GM13977 (cell line): ENCODE measurements at regions not wholly inside any gene's neighbourhood (a gene's known extent, or its start where the extent isn't known, plus 50 kb on each side); places are given as distances from the start of the nearest gene placed in this dataset.

Experiments
- DNase-seq: peaks from one replicate; pipeline ENCODE4 v3.0.0; 2012; ENCODE audit warnings: low spot score
- CTCF ChIP-seq: IDR thresholded peaks from 2 replicates; pipeline ENCODE4 v1.5.1; 2012; ENCODE audit warnings: mild to moderate bottlenecking, control low read depth; ENCODE audit not compliant: insufficient read depth; ENCODE audit errors: extremely low read depth, missing control alignments
- in situ Hi-C: fragments of 300-500 bp; cut with MboI; formaldehyde crosslinking; loops from one replicate; pipeline ENCODE4 v1.12.0; 2022; ENCODE audit warnings: low sequenced_read_pairs, low pct_unique_long_range_greater_than_20kb, mixed read lengths, inconsistent platforms; ENCODE audit not compliant: unreplicated experiment

GRCh38 chr18:55078303-55078932 lies 119.2 kb upstream of the CCDC68 start:
- DNase-seq, result no peak
- in situ Hi-C loops, result no loop called here
- no peak for TF ChIP-seq CTCF

GRCh38 chr18:55076643-55077218 lies 117.5 kb upstream of the CCDC68 start:
- DNase-seq, result no peak
- no peak for TF ChIP-seq CTCF
- in situ Hi-C loops, result no loop called here

GRCh38 chr18:55073834-55074233 lies 114.6 kb upstream of the CCDC68 start:
- in situ Hi-C loops, result no loop called here
- DNase-seq, result no peak
- no peak for TF ChIP-seq CTCF

- in situ Hi-C loops, result no loop called here
- DNase-seq, result no peak
- no peak for TF ChIP-seq CTCF
Measured at GRCh38 chr18:55073116-55073515, 113.9 kb upstream of the CCDC68 start.

GRCh38 chr18:55072698-55073097 lies 113.4 kb upstream of the CCDC68 start:
- in situ Hi-C loops, result no loop called here

GRCh38 chr18:55072181-55072580 lies 112.9 kb upstream of the CCDC68 start:
- in situ Hi-C loops, result no loop called here
- TF ChIP-seq CTCF, result no peak
- DNase-seq, result no peak

More at GRCh38 chr18:55072698-55073097, 113.4 kb upstream of the CCDC68 start:
- TF ChIP-seq CTCF, result no peak
- no peak for DNase-seq
